NCI-H526 (cell line): ENCODE measurements at regions not wholly inside any gene's neighbourhood (a gene's known extent, or its start where the extent isn't known, plus 50 kb on each side); places are given as distances from the start of the nearest gene placed in this dataset.

Experiments used
- DNase-seq, 2 experiments: peaks; one replicate each; lab custom pipeline; 2025; lab: John Stamatoyannopoulos, UW

DNA sequence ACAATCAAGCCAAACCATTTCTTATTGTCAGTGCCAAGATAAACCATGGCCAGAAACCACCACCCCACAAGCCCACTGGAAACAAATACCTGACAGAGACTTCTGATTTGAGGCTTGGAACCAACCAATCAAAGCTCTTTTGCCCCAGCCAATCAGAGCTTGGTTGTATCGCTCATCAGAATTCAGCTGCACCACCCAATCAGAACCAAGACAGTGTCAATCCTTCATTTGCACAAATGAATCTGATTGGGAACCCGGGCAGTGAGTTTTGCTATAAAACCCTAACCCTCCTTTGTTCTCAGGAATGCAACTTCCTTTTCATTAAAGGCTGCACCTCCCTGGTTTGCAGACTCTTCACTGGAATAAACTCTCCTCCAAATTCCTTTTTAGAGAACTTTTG is 87.4 kb downstream of the ELAPOR2 start:
- DNase-seq, result no peak

DNA sequence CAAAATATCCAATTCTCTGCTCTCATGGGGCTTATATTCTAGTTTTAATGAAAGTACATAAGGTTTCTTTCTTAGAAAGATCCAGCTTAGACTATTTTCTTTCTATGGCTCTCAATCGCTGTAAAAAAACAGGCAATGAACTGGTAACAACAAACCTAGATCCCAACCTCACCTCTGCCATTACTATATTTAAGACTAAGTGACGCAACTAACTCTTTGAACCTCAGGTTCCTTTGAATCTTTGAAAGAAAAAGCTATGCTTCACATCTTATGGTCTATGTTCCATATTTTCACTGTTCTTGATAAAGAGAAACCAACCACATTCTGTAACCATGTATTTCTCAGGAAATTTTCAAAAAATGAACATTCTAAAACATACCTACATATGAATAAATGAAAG is 88.5 kb downstream of the ELAPOR2 start:
- DNase-seq, result no peak

DNA sequence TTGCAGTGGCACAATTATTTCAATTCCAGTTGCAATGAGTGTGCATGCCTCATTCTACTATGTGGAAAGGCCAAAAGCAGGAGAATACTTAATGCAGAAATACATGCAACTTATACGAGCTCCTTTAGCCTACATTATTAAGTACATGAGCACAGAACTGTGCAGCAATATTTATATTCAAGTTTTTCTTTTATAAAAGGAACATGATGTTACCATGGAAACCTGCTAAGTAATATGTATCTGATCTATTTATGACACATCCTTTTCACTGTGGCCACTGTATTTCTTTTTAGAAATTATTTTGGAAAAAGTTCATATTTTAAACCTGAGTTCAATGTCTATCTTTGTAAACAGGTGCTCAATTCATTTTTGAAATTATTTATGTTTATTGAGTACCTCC is 88.9 kb downstream of the ELAPOR2 start:
- DNase-seq, result no peak

DNA sequence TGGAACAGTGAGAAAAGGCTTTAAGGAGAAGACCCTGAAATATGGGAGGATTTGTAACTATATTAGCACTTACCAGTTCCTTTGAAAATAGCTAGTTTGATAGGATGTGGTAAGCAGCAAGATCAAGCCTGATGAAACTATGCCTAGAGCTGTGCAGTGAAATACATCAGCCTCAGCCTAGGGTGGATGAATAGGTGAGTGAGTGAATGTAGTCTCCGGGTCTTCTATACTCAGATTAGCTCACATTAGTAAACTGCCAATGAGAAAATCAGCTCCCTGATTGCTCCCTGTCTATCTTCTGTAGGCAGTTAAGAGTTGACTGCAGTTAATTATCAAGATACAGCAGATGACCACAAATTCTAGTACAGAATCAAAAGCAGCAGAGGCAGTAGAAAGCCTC is 89.6 kb downstream of the ELAPOR2 start:
- no peak for DNase-seq

DNA sequence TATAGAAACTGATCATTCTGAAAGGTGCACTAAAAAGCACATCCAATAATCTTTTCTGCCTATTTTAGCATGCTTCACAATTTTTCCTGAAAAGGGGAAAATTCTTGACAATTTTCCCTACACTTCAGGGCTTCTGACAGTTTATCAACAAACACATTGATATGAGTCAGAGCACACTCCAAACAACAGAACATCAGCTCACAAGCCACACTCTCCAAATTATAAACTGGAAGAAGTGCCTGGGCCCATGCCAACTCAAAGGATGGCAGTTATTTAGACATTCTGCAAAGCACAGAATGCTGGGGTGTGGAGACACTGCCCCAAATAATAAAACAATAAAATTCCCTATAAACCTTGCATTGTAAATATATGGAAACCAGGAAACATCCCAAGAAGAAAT is 90.8 kb downstream of the ELAPOR2 start:
- no peak for DNase-seq

DNA sequence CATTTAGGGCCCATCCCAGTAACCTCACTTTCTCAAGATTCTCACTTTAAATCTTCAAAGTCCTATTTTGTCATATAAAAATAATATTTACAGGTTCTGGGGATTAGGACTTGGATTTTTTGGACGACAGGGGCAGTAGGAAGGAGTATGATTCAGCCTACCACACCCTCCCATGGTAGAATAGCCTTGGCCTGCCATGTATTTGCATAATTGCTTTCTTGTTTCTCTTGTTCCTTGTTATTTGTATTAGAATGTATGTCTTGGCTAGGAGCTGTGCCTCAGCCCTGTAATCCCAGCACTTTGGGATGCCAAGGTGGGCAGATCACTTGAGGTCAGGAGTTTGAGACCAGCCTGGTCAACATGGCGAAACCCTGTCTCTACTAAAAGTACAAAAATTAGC is 92.5 kb downstream of the ELAPOR2 start:
- no peak for DNase-seq

DNA sequence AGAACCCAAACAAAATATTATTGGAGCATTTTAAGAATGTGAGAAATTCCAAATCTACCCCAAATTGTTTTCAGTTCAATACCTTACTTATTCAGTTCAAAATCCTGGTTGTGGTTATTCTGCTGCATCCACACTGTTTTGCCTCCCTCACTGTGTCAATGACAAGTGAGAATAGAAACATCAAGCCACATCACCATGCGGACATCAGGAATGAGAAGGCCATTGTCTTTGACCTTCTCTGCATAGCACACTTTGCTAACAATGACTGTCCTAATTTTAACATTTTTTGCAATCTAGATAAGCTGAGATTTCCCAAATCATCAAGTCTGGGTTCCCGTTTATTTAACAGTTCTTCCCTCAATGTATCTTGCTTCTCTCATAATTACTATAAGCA is 93.7 kb downstream of the ELAPOR2 start:
- DNase-seq, result no peak

DNA sequence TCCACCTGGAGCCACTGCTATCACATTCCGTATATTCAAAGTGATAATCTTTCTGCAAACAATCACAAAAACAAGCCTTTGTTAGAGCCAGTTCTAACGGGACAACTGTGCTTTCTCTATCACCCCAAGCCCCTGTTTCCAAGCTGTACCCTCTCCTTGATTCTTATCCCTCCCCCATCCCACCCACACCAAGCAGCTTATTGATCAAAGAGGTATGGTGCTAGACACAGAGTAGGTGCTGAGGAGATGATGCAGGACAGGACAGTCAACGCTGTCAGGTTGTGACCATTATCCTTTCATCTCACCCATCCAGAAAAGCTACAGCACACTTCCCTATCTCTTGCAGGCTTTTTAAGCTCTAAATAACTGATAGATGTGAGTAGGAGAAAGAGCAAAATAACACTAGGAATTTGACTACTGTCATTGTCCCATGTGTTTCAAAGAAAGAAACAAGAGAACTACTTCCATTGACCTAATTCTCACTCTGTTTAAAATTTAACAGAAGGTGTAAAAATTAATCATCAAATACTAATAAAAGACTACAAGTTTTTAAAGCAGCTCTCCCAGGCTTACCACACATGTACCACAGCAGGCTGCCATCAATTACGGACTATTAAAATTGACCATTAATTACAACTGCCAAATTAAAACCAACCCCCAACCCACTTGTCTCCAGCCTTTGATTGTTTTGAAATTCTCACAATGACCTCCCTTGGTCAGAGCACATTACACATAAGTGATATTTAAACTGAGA is 94.3 kb downstream of the ELAPOR2 start:
- DNase-seq, result no peak

DNA sequence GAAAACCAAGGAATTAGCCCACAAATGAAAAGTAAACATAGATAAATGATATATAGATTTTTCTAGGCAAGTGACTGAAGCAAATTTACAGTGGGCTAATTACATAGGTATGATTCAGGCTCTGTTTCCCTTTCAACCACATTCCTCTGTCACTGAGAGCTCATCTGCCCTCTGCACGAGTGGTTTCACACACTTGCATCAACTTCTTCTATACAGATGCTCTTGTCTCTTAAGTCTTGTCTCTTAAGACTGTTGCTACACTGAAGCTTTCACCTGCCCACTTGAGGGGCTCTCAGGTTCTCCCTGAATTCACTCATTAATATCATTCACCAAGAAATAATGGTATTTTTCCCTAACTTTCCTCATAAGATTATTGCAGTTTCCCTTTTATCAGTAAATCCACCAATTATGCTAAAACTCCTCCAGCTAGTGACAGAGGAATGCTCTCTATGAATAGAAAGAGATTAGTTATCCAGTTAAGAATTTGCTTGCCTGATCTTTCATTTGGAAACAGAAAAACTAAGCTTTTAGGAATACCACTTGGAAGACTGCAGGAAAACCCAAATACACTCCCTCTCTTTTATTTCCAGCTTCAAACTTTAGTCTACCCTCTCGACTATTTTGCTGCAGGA is 95.7 kb downstream of the ELAPOR2 start:
- no peak for DNase-seq

DNA sequence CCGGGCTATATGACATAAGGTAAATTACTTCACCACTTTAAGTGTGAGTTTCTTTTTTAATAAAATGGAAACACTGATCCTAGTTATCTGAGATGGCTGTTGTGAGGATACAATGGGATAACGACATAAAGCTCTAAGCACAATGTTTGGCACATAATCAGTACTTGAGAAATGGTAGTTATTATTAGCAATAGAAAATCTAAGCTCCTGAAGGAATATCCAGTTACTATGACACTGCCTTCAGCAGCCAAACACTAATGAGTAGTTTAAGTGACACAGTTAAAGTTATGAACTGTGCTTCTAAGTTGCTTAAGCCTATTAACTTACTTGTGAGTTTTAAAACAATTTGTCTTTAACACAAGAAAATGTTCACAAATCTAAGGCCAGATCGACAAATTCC is 96.8 kb downstream of the ELAPOR2 start:
- DNase-seq, result no peak

DNA sequence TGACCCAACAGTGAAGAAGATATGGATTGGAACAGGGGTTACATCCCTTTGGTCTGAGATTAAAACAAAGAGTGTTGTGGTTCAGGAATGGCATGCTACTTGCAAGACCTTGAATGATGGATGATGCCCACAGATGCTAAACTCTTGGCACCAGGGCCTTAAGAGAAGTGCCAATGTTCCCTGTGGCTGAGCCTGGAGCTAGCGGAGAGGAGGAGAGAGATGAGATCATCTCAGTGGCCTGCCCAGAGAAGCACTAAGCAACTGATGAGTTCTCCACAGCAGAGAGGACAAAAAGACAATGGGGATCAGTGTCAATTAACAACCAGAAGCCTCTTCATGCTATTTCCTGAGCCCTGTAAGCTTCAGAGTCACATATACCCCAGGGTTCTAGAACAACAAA is 97.8 kb downstream of the ELAPOR2 start:
- DNase-seq, result no peak

DNA sequence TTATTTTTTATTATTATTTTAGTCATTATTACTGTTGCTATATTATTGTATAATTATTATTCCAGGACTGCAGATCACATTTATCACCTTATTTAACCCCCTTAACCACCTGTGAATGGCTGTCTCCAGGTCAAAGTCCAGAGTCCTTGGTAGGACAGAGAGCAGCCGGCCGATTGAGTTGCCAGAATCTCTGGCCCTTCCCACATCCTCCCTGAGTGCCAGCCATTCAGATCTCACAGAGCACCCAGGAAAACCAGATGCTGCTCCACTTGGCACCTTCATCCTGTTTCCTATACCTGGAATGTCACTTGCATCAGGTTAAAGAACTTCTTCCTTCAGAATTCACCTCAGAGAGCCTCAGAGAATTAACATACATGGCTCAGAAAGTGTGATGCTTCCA is 101.1 kb downstream of the ELAPOR2 start:
- DNase-seq, result no peak

DNA sequence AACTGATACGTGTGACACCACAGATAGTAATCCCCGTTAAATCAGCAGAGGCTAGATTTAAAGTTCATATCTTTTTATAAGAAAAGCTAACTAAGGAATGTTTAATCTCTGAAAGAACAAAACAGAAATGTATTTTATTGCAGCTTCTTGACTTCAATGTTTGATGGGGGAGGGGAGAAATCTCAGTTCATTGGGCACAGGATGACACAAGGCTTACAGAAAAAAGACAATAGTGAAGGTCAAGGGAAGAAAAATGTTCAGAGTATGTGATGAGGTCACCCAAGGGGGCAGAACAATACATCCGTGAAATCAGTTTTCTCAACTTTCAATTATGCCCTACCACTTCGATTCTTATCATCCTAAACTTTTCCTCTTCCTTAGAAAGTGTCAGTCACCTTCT is 102.9 kb downstream of the ELAPOR2 start:
- no peak for DNase-seq

DNA sequence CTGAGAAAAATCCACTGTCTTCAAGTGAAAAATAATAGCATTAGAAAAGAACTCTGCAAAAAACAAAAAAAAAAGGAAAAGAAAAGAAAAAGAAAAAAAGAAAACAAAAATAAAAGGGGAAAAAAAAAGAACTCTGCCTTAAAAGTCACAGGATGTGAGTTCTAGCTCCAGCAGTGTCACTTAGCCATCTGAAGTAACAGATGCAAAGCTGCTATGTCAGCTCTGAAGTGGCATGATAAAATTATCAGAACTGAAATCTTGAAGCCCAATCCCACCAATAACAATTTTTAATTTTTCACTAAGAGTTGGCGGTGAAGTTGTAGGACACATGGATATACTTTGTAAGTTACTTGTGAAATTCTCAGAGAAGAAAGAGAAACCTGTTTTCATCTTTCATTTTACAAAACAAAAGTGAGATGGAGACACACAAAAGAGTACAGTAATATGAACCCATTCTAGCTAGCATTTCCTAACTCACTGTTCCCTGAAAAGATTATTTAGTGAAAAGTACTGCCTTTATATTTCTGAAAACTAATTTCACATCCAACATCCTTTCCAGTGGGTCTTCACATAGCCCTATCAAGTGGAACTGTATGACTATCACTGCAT is 103.5 kb downstream of the ELAPOR2 start:
- no peak for DNase-seq

DNA sequence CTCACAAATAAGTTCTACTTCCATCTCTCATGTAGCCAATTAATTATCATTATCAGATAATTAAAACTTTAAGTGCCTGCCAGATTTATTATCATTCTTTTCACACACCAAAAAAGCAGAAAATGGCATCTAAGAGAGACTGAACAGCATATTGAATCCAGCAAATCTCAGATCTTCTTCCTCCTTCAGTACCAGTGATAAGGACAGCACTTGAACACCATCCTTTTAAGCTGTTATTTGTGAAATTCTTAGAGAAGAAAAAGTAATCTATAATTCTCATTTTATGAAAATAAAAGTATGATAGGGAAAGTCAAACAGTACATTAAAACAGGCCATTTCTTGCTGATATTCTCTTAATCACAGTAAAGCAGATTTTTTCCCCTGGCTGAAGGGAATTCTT is 104.5 kb downstream of the ELAPOR2 start:
- no peak for DNase-seq

DNA sequence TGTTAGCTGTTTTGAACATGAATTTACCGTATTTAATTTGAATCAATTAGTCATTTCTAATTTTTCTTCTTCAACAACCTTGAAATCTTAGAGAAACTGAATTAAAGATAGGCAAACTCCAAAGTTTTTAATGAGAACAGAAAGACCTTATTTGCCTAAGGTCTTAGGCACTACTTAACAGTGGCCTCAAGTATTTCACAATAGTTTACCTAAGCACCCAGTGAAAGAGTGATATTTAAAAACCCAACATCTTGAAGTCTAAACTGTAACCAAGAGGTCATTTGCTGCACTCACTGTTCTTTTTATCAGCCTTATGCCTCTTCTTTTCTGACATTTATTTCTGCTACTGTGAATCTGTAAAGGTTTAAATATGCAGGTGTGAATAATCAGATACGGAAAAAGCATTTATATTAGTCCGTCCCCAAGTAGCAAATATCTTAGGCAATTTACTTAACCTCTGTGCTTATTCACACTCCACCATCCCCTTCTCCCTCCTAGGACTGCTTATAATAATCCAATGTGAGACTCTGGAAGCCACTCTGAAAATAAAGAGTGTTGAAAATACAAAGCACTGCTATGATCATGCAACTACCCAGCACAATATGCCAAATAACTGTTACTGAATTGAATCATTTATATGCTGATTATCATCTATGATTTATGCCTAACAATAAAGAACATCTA is 105.7 kb downstream of the ELAPOR2 start:
- no peak for DNase-seq

DNA sequence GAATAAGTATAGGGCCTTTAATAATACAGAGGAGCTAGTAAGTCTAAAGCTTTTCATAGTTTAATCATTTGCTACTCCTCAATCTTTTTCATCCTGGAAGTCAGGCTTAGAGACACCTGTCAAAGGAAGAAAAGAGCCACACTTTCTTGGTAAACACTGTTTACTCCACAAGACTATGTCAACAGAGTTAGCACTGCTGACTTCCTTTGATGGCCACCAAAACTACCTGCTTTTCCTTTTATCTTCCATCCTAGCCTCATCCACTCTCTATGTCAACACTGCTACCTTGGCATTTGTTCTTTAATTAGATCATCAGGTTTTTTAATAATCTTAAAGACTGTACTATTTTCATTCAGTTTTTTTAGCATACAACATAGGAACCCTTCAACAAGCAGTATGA is 106.2 kb downstream of the ELAPOR2 start:
- no peak for DNase-seq

DNA sequence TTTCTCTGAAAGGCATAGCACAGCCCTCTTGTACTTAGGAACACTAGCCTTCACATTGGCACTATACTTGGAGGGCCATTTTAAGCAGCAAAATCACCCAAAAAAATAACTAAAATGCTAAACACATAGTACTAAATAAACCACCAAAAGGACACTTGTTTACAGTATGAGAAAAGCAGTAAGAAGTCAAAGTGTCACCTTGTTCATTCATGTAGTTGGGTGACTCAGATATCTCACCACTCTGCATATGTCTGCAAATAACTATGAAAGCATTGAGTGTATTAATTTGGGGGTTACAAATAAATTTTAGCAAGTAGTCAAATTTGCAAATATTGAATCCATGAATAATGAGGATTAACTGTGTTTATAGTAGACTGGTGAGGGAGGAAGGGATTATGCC is 107.6 kb downstream of the ELAPOR2 start:
- no peak for DNase-seq

DNA sequence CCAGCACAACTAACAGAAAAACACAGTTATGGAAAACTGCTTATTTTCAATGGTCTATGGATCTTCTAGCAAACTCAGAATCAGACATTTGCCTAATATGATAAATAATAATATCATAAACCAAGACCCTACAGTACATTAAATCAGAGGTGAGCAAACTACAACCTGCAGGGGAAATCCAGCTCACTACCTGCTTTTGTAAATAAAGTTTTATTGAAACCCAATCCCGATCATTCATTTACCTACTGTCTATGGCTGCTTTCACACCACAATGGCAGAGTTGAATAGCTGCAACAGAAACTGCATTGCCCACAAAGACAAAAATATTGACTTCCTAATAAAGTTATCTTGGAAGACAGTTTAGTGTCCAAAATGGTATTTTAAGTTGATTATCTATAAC is 108.5 kb downstream of the ELAPOR2 start:
- no peak for DNase-seq

DNA sequence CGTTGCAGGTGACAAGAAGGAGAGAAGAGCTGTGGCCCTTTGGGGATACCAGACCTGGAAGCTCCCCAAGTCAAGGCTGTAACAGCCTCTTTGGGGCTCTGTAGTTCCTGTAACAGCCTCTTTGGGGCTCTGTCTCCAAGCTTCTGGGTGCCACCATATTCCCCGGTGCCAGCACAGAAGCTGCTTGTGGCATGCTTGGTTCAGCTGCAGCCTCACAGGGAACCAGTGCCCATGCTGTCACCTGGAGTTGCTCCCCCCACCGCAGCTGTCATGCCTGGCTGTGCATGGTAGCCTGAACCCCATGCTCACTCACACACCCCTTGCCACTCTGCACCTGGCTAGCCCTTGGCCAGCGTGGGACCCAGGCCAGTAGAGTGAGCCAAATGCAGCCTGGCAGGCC is 109.1 kb downstream of the ELAPOR2 start:
- DNase-seq, result no peak

DNA sequence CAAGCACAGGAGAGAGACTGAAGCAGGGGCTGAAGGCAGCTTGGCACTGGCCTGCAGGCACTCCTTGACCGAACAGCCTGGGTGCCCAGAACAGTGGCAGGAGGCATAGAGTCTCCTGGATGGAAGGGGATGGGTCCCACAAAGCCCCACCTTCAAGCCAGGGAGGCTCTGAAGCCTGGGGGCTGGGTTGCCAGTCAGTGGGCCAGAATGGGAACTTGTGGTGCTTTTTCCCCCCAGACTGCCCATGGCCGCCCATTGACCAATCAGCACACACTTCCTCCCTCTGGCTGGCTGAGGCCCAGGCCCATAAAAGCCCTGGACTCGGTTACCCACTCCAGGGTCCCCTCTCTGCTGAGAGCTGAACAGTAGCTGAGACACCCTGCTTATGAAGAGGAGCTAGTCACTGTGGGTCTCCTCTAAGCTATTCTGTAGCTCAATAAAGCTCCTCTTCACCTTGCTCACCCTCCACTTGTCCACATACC is 109.6 kb downstream of the ELAPOR2 start:
- no peak for DNase-seq

DNA sequence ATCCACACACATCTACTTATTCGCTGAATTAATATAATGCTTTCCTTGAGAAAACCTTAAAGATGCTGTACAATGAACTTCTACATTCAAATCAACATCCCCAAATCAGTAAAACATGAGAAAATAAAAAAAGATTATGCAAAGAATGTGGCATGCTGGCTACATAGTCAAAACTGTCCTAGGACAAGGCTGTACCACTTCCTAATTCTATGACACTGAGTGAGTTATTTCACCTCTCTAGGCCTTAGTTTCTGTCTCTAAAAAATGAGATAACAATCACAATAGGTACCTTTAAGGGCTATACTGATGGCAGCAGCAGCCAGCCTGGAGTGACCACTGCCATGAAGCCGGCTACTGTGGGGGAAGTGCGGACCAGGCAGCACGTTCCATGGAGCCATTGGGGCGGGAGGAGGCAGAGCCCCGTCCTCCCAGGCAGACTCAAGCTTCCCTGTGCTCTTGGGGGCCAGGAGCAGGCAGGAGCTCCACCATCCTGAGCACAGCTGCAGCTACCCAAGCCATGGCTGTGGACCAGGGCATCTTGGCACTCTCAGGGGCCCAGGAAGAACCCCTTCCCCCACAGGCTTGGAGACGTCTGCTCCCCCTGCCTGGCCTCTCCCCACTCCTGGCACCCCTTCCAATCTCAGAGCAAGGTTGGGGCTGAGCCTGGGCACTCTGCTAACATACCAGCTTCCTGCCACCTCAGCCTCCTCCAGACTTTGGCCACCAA is 110.2 kb downstream of the ELAPOR2 start:
- DNase-seq, result no peak
